Stomach (tissue), 8 donors: ENCODE measurements at regions not wholly inside any gene's neighbourhood (a gene's known extent, or its start where the extent isn't known, plus 50 kb on each side); places are given as distances from the start of the nearest gene placed in this dataset.

Source experiments
- DNase-seq, 2 donors: peaks; one replicate each; pipeline versions ENCODE4 v3.0.0 to v3.0.0-alpha.2; 2013 to 2019
- H3K27ac ChIP-seq, 5 donors: fragments of 200-600 bp in 4 of 5; sonication (generic) in 4 of 5; one replicate each; pipeline ENCODE4 v1.5.1; 2013 to 2019; ENCODE audit warnings: mild to moderate bottlenecking in 1 of 5, moderate library complexity in 1 of 5
- H3K27me3 ChIP-seq, 3 donors: fragments of 200-600 bp; sonication (generic); one replicate each; pipeline ENCODE4 v1.5.1; 2017 to 2019; ENCODE audit warnings: mixed run types in 1 of 3
- H3K36me3 ChIP-seq, 4 donors: fragments of 200-600 bp; sonication (generic); 1 replicate in 3 of 4; 2 replicates in 1 of 4; pipeline ENCODE4 v1.5.1; 2016 to 2019
- H3K4me1 ChIP-seq, 4 donors: fragments of 200-600 bp; sonication (generic); one replicate each; pipeline ENCODE4 v1.5.1; 2016 to 2019
- H3K4me3 ChIP-seq, 4 donors: fragments of 200-600 bp; sonication (generic) in 3 of 4; one replicate each; pipeline ENCODE4 v1.5.1; 2016 to 2019; ENCODE audit warnings: mild to moderate bottlenecking in 1 of 4
- H3K9me3 ChIP-seq, 4 donors: fragments of 200-600 bp; sonication (generic); one replicate each; pipeline ENCODE4 v1.5.1; 2016 to 2019
- EP300 ChIP-seq: sonication (generic); formaldehyde crosslinking; IDR thresholded peaks from one replicate; pipeline ENCODE4 v1.6.1; 2017; ENCODE audit warnings: antibody characterized with exemption
- POLR2A ChIP-seq, 4 donors: fragments of 450-650 bp; IDR thresholded peaks; one replicate each; pipeline ENCODE4 v1.6.1; 2016; ENCODE audit warnings: antibody characterized with exemption in 4 of 4, control low read depth in 2 of 4, mild to moderate bottlenecking in 1 of 4, moderate library complexity in 1 of 4
- POLR2AphosphoS5 ChIP-seq, 3 donors: sonication (generic); formaldehyde crosslinking; IDR thresholded peaks; one replicate each; pipeline ENCODE4 v1.6.1; 2016; ENCODE audit warnings: antibody characterized with exemption in 3 of 3
- WGBS, 5 donors: extraction: QIAGEN DNeasy Blood & Tissue Kit in 3 of 5; methylation state at CpG; one replicate each; pipeline versions ENCODE4 v1.1.5 to v1.1.7; 2013 to 2018; 5-methylcytosine and 5-hydroxymethylcytosine counted together
- intact Hi-C: fragments of 100-400 bp; cut with DNase I; formaldehyde crosslinking; loops from one replicate; pipeline ENCODE4 v1.15.1; 2023; ENCODE audit warnings: low total_unique reads
- TF ChIP-seq, protein P1 (sequence below), 7 experiments: fragments of 450-650 bp in 4 of 7; fragments of 200-600 bp in 3 of 7; sonication (generic) in 3 of 7; IDR thresholded peaks; one replicate each; pipeline ENCODE4 v1.5.1; 2016 to 2019; ENCODE audit warnings: antibody characterized with exemption in 7 of 7, control low read depth in 2 of 7, mild to moderate bottlenecking in 1 of 7
- donor health status: healthy with polysubstance abuse.
- donor health status: Bipolar disorder and iron deficiency.
- donor health status: healthy.

GRCh38 chr11:127601578-127601977 lies 601.0 kb upstream of the KIRREL3 start:
- intact Hi-C loops: no loop called here
- Histone ChIP-seq H3K4me1 (no peaks in the 10 kb centered on the region), H3K27me3 (no peaks in the 10 kb centered on the region), H3K4me3 (no peak overlapping the region), H3K36me3 (no peaks in the 10 kb centered on the region), H3K9me3 (no peaks in the 10 kb centered on the region), H3K27ac (no peak overlapping the region)
- TF ChIP-seq POLR2AphosphoS5 (IDR thresholded peaks at IDR 0.05) (no peak), EP300 (no peak), POLR2A (IDR thresholded peaks at IDR 0.05) (no peak)
- TF ChIP-seq, protein P1, sequence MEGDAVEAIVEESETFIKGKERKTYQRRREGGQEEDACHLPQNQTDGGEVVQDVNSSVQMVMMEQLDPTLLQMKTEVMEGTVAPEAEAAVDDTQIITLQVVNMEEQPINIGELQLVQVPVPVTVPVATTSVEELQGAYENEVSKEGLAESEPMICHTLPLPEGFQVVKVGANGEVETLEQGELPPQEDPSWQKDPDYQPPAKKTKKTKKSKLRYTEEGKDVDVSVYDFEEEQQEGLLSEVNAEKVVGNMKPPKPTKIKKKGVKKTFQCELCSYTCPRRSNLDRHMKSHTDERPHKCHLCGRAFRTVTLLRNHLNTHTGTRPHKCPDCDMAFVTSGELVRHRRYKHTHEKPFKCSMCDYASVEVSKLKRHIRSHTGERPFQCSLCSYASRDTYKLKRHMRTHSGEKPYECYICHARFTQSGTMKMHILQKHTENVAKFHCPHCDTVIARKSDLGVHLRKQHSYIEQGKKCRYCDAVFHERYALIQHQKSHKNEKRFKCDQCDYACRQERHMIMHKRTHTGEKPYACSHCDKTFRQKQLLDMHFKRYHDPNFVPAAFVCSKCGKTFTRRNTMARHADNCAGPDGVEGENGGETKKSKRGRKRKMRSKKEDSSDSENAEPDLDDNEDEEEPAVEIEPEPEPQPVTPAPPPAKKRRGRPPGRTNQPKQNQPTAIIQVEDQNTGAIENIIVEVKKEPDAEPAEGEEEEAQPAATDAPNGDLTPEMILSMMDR (IDR thresholded peaks at IDR 0.05): no peak
- no peak for DNase-seq
- 39 to 55% (median 50%) methylated on average over 3 of the region's 3 CpGs for WGBS, 5 donors

DNA sequence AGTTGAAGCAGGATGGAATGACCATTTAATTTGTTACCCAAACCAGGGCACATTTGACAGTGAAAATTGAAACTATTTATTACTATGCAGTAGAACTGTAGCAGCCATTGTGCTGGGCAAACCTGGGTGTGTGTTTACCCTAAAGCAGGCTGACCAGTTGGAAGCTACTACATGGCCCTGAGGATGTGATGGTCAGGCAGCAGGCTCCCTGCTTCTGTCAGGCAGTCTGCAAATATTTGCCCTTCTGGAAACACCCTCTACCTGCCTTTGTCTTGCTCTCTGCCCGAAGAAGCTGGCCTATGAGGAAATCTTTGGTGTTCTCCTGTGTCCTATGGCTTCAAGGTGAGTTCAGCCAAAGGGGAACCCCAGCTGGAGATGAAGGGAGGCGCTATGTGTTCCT lies 600.1 kb upstream of the KIRREL3 start:
- H3K4me1 ChIP-seq: no peaks in the 10 kb centered on the region
- no peaks in the 10 kb centered on the region for H3K27me3 ChIP-seq
- no peak overlapping the region for H3K4me3 ChIP-seq
- no peak overlapping the region for H3K27ac ChIP-seq
- no peaks in the 10 kb centered on the region for H3K36me3 ChIP-seq
- TF ChIP-seq, protein P1 (IDR thresholded peaks at IDR 0.05): no peak
- TF ChIP-seq POLR2AphosphoS5 (IDR thresholded peaks at IDR 0.05): no peak
- no peak for TF ChIP-seq POLR2A (IDR thresholded peaks at IDR 0.05)
- TF ChIP-seq EP300: no peak
- WGBS, 5 donors: 42 to 90% (median 56%) methylated on average over 2 of the region's 2 CpGs
- H3K9me3 ChIP-seq: no peaks in the 10 kb centered on the region
- peak in 1 of 2 donors; percentile 6 for DNase-seq
- intact Hi-C loops: no loop called here

DNA sequence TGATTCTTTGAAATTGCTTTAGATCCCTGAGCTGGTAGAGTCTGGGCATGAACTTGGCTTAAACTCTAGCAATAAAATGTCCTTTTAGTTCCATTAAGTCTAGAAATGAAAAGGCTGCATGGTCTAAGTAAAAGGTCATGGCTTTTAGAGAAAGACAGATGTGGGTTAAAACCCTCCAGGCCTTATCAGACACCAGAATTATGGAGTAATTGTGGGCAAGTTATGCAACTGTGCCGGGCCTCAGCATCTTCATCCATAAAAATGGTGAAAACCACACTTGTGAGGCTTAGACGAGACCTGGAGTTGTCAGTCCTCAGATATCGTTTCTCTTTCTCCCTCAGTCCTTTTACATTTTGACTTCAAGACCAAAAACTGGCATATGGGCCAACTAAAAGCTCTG lies 597.9 kb upstream of the KIRREL3 start:
- no peaks in the 10 kb centered on the region for H3K9me3 ChIP-seq
- H3K36me3 ChIP-seq: no peaks in the 10 kb centered on the region
- no peak overlapping the region for H3K4me3 ChIP-seq
- no peak overlapping the region for H3K27ac ChIP-seq
- TF ChIP-seq POLR2AphosphoS5 (IDR thresholded peaks at IDR 0.05) (no peak), EP300 (no peak), POLR2A (IDR thresholded peaks at IDR 0.05) (no peak)
- TF ChIP-seq, protein P1 (IDR thresholded peaks at IDR 0.05): no peak
- no peaks in the 10 kb centered on the region for H3K4me1 ChIP-seq
- 76 to 96% (median 83%) methylated on average over 3 of the region's 3 CpGs for WGBS, 5 donors
- intact Hi-C loops: no loop called here
- H3K27me3 ChIP-seq: no peaks in the 10 kb centered on the region
- DNase-seq: no peak

DNA sequence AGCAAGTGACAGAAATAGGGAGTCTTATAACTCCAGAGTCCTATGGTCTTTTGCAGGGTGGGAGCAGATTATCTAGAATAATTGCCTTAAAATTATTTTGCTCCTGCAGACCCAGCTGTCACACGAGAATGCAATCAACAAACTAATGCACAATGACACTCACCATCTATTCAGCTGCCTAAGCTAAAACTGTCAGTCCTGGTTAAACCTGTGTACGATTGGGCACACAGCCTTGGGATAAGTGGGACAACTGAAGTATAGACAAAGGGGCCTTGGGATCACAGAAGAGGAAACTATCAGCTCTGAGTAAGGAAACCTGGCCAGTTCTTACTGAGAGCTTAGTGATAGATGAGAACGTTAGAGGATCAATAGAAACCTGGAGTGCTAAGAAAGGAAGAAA lies 595.9 kb upstream of the KIRREL3 start:
- TF ChIP-seq POLR2A (IDR thresholded peaks at IDR 0.05) (no peak), POLR2AphosphoS5 (IDR thresholded peaks at IDR 0.05) (no peak), EP300 (no peak)
- TF ChIP-seq, protein P1 (IDR thresholded peaks at IDR 0.05): no peak

More for the DNA sequence above, 595.9 kb upstream of the KIRREL3 start:
- no peaks in the 10 kb centered on the region for H3K4me1 ChIP-seq
- H3K27me3 ChIP-seq: no peaks in the 10 kb centered on the region
- H3K27ac ChIP-seq: no peak overlapping the region
- H3K36me3 ChIP-seq: no peaks in the 10 kb centered on the region
- intact Hi-C loops: no loop called here
- no peak for DNase-seq
- no peaks in the 10 kb centered on the region for H3K9me3 ChIP-seq
- whole genome bisulfite sequencing, 5 donors: 63 to 74% (median 66%) methylated on average over 3 of the region's 3 CpGs
- H3K4me3 ChIP-seq: no peak overlapping the region
